Mucosa of descending colon (tissue), 3 donors: ENCODE measurements at regions not wholly inside any gene's neighbourhood (a gene's known extent, or its start where the extent isn't known, plus 50 kb on each side); places are given as distances from the start of the nearest gene placed in this dataset.
"Not testable (repeated sequence)": the region's sequence is repeated elsewhere in the genome, so short reads cannot be mapped to it uniquely, and the experiment has no call there.

Source experiments
- ATAC-seq: fragments of 200-7000 bp; cut with Tn5 transposase; one replicate; pipeline ENCODE4 v1.9.1; 2020; ENCODE audit warnings: mild to moderate bottlenecking, moderate library complexity
- DNase-seq, 3 donors: peaks; one replicate each; pipeline ENCODE4 v3.0.0-alpha.2; 2020
- H3K36me3 ChIP-seq: fragments of 200-600 bp; one replicate; pipeline ENCODE4 v1.8.0; 2021; ENCODE audit warnings: low read depth, mild to moderate bottlenecking
- H3K4me1 ChIP-seq: fragments of 200-600 bp; one replicate; pipeline ENCODE4 v1.8.0; 2021; ENCODE audit warnings: low read depth, mild to moderate bottlenecking
- H3K4me3 ChIP-seq: fragments of 200-600 bp; one replicate; pipeline ENCODE4 v1.8.0; 2021; ENCODE audit warnings: mild to moderate bottlenecking
- H3K9me3 ChIP-seq: fragments of 200-600 bp; one replicate; pipeline ENCODE4 v1.8.0; 2021; ENCODE audit warnings: mild to moderate bottlenecking
- intact Hi-C, 2 donors: fragments of 100-400 bp; cut with DNase I in 1 of 2; cut with micrococcal nuclease in 1 of 2; formaldehyde crosslinking; loops; one replicate each; pipeline versions ENCODE4 v1.11.0 to v1.11.1; 2022; cut with DNase I, micrococcal nuclease
- TF ChIP-seq, protein P1 (sequence below): fragments of 200-600 bp; IDR thresholded peaks from one replicate; pipeline ENCODE4 v1.8.0; 2022; ENCODE audit warnings: antibody characterized with exemption, mild to moderate bottlenecking
- donor health status: DM: no; HTN: no; CAD: no; lungs with moderate emphysema.
- donor health status: DM: no; HTN: no; CAD: no.
- donor health status: DM: no; HTN: yes; CAD: no.

- intact Hi-C loops: no loop called here
- no peak for ATAC-seq
- H3K4me1 ChIP-seq: no peaks in the 10 kb centered on the region
Observed at GRCh38 chr5:23411994-23412393, 95.4 kb upstream of the PRDM9 start.

DNA sequence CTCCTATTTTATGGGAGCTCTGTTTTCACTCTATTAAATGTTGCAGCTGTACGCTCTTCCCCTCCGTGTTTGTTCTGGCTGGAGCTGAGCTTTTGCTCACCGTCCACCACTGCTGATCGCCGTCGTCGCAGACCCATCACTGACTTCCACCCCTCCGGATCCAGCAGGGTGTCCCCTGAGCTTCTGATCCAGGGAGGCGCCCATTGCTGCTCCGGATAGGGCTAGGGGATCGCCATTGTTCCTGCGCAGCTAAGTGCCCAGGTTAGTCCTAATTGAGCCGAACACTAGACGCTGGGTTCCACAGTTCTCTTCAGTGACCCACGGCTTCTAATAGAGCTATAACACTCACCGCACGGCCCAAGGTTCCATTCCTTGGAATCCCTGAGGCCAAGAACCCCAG is 96.2 kb upstream of the PRDM9 start:
- Histone ChIP-seq H3K9me3 (no peaks in the 10 kb centered on the region), H3K4me3 (no peak overlapping the region), H3K36me3 (no peaks in the 10 kb centered on the region), H3K4me1 (no peaks in the 10 kb centered on the region)
- TF ChIP-seq, protein P1, sequence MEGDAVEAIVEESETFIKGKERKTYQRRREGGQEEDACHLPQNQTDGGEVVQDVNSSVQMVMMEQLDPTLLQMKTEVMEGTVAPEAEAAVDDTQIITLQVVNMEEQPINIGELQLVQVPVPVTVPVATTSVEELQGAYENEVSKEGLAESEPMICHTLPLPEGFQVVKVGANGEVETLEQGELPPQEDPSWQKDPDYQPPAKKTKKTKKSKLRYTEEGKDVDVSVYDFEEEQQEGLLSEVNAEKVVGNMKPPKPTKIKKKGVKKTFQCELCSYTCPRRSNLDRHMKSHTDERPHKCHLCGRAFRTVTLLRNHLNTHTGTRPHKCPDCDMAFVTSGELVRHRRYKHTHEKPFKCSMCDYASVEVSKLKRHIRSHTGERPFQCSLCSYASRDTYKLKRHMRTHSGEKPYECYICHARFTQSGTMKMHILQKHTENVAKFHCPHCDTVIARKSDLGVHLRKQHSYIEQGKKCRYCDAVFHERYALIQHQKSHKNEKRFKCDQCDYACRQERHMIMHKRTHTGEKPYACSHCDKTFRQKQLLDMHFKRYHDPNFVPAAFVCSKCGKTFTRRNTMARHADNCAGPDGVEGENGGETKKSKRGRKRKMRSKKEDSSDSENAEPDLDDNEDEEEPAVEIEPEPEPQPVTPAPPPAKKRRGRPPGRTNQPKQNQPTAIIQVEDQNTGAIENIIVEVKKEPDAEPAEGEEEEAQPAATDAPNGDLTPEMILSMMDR: no peak
- ATAC-seq (no peak), DNase-seq (no peak)
- intact Hi-C loops: no loop called here

More at GRCh38 chr5:23411994-23412393, 95.4 kb upstream of the PRDM9 start:
- DNase-seq: no peak
- Histone ChIP-seq H3K9me3 (no peaks in the 10 kb centered on the region), H3K36me3 (no peaks in the 10 kb centered on the region), H3K4me3 (no peak overlapping the region)
- TF ChIP-seq, protein P1: no peak

GRCh38 chr5:23410775-23411174 is 96.6 kb upstream of the PRDM9 start:
- ATAC-seq, H3K4me1 ChIP-seq, intact Hi-C loops, H3K9me3 ChIP-seq, DNase-seq, H3K36me3 ChIP-seq, H3K4me3 ChIP-seq: not testable (repeated sequence)

GRCh38 chr5:23405316-23406068 is 101.9 kb upstream of the PRDM9 start:
- no peaks in the 10 kb centered on the region for H3K36me3 ChIP-seq
- ATAC-seq (no peak), DNase-seq (no peak)
- intact Hi-C loops: no loop called here
- no peak overlapping the region for H3K4me3 ChIP-seq
- TF ChIP-seq, protein P1: no peak
- no peaks in the 10 kb centered on the region for H3K4me1 ChIP-seq
- no peaks in the 10 kb centered on the region for H3K9me3 ChIP-seq

GRCh38 chr5:23402585-23402984 is 104.8 kb upstream of the PRDM9 start:
- H3K36me3 ChIP-seq: no peaks in the 10 kb centered on the region
- intact Hi-C loops: no loop called here
- ATAC-seq: no peak
- H3K9me3 ChIP-seq: peaks cover 2% of the 10 kb centered on the region
- no peak for DNase-seq
- no peaks in the 10 kb centered on the region for H3K4me1 ChIP-seq
- TF ChIP-seq, protein P1: no peak
- H3K4me3 ChIP-seq: no peak overlapping the region

DNA sequence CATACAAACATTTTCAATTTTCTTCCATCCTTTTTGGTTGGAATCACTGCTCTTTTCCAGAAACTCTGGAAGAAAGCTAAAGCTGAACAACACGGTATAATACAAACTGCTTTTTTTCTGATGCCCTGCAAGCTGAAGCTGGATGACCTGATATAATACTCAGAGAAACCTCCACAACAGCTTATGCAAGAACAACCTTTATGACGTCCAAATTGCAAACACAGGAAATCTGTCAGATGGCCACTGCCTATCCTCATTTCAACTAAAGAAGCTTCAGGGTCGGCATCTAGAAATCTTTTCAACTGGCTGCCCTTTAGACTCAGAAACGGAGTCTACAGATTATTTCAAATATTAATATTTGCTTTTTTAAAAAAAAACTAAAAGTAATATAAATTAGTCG is 106.5 kb upstream of the PRDM9 start:
- H3K9me3 ChIP-seq: peaks cover 8% of the 10 kb centered on the region
- ATAC-seq (no peak), DNase-seq (no peak)
- TF ChIP-seq, protein P1: no peak
- no peak overlapping the region for H3K4me3 ChIP-seq
- H3K4me1 ChIP-seq: no peaks in the 10 kb centered on the region
- intact Hi-C loops: no loop called here
- no peaks in the 10 kb centered on the region for H3K36me3 ChIP-seq
